ENCODE measurements at regions not wholly inside any gene's neighbourhood (a gene's known extent, or its start where the extent isn't known, plus 50 kb on each side); places are given as distances from the start of the nearest gene placed in this dataset.

- no peaks in the 10 kb centered on the region for H3K27me3 ChIP-seq
- H3K27ac ChIP-seq: no peak overlapping the region
- H3K9me3 ChIP-seq: no peaks in the 10 kb centered on the region
- 71 to 84% methylated on average over 3 of the region's 3 CpGs for whole genome bisulfite sequencing, 2 donors
- no peak overlapping the region for H3K4me3 ChIP-seq
- no peak for DNase-seq
- intact Hi-C loops (cut with DNase I): no loop called here
- H3K4me1 ChIP-seq: no peaks in the 10 kb centered on the region
- TF ChIP-seq CTCF (IDR thresholded peaks at IDR 0.05) (no peak), POLR2AphosphoS5 (IDR thresholded peaks at IDR 0.05) (no peak), POLR2A (IDR thresholded peaks at IDR 0.05) (no peak), EP300 (IDR thresholded peaks at IDR 0.05) (no peak)
- H3K36me3 ChIP-seq: no peaks in the 10 kb centered on the region
These were observed 282.4 kb upstream of the THSD7B start for GRCh38 chr2:136482966-136483365.

GRCh38 chr2:136482006-136482405 lies 283.3 kb upstream of the THSD7B start:
- Histone ChIP-seq H3K27ac (no peak overlapping the region), H3K27me3 (no peaks in the 10 kb centered on the region), H3K9me3 (no peaks in the 10 kb centered on the region), H3K4me3 (no peak overlapping the region), H3K36me3 (no peaks in the 10 kb centered on the region), H3K4me1 (no peaks in the 10 kb centered on the region)
- 89 to 94% methylated on average over 2 of the region's 2 CpGs for WGBS, 2 donors
- intact Hi-C loops (cut with DNase I): no loop called here
- no peak for DNase-seq
- TF ChIP-seq POLR2A (IDR thresholded peaks at IDR 0.05) (no peak), POLR2AphosphoS5 (IDR thresholded peaks at IDR 0.05) (no peak), EP300 (IDR thresholded peaks at IDR 0.05) (no peak), CTCF (IDR thresholded peaks at IDR 0.05) (no peak)

DNA sequence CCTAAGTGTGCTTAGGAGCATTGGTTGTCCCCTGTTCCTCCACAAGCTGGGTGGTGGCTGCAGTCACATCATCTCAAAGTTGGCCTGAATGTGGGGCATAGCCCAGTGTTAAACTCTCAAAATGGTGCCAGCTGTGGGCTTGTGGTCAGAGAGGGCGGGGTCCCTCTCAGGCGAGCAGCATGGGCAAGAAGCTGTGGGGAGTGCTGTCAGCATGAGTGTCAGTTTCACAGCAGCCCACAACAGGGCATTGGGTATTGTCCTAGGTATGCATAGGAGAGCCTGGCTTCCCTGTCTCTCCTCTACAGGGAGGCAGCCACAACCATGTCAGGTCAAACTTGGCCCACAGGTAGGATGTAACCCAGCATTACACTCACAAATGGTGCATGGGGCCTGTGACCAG lies 285.6 kb upstream of the THSD7B start:
- Histone ChIP-seq H3K36me3 (no peaks in the 10 kb centered on the region), H3K27me3 (no peaks in the 10 kb centered on the region), H3K4me3 (no peak overlapping the region), H3K4me1 (no peaks in the 10 kb centered on the region), H3K27ac (no peak overlapping the region), H3K9me3 (no peaks in the 10 kb centered on the region)
- DNase-seq: no peak
- TF ChIP-seq CTCF (IDR thresholded peaks at IDR 0.05) (no peak), POLR2AphosphoS5 (IDR thresholded peaks at IDR 0.05) (no peak), POLR2A (IDR thresholded peaks at IDR 0.05) (no peak), EP300 (IDR thresholded peaks at IDR 0.05) (no peak)
- 82 to 91% methylated on average over 2 of the region's 2 CpGs for WGBS, 2 donors
- intact Hi-C loops (cut with DNase I): no loop called here

DNA sequence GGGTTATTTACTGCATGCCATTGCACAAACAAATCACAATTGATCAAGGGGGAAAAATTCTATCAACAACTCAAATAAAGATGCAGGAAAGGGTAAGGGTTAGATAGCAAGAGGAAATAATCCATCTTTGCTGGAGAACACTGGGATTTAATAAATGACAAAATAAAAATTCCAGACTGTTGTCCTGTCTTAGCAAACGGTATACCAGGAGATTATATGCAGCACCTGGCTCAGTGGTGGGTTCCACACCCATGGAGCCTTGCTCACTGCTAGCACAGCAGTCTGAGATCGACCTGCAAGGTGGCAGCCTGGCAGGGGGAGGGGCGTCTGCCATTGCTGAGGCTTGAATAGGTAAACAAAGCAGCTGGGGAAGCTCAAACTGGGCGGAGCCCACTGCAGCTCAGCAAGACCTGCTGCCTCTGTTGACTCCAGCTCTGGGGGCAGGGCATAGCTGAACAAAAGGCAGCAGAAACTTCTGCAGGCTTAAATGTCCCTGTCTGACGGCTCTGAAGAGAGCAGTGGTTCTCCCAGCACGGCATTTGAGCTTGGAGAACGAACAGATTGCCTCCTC lies 296.5 kb upstream of the THSD7B start:
- no peak for DNase-seq
- intact Hi-C loops (cut with DNase I): no loop called here
- 37 to 60% methylated on average over 7 of the region's 7 CpGs for WGBS, 2 donors
- no peaks in the 10 kb centered on the region for H3K27me3 ChIP-seq
- no peak overlapping the region for H3K27ac ChIP-seq
- H3K4me3 ChIP-seq: no peak overlapping the region
- H3K36me3 ChIP-seq: no peaks in the 10 kb centered on the region
- peaks cover 0 to 3% (median 0%) of the 10 kb centered on the region in 4 donors for H3K9me3 ChIP-seq
- no peaks in the 10 kb centered on the region for H3K4me1 ChIP-seq
- TF ChIP-seq EP300 (IDR thresholded peaks at IDR 0.05) (no peak), POLR2AphosphoS5 (IDR thresholded peaks at IDR 0.05) (no peak), CTCF (IDR thresholded peaks at IDR 0.05) (no peak), POLR2A (IDR thresholded peaks at IDR 0.05) (no peak)

- intact Hi-C loops (cut with DNase I): no loop called here
- Histone ChIP-seq H3K27me3 (no peaks in the 10 kb centered on the region), H3K36me3 (no peaks in the 10 kb centered on the region), H3K4me1 (no peaks in the 10 kb centered on the region), H3K27ac (no peak overlapping the region), H3K4me3 (no peak overlapping the region), H3K9me3 (no peaks in the 10 kb centered on the region)
- 85 to 94% methylated on average over 1 of the region's 1 CpG for WGBS, 2 donors
- DNase-seq: no peak
- no peak for TF ChIP-seq POLR2A (IDR thresholded peaks at IDR 0.05)
- no peak for TF ChIP-seq EP300 (IDR thresholded peaks at IDR 0.05)
- no peak for TF ChIP-seq CTCF (IDR thresholded peaks at IDR 0.05)
- no peak for TF ChIP-seq POLR2AphosphoS5 (IDR thresholded peaks at IDR 0.05)
These were observed 312.8 kb upstream of the THSD7B start for GRCh38 chr2:136452528-136452927.
